Hepatic stellate cell (primary cell): ENCODE measurements at regions not wholly inside any gene's neighbourhood (a gene's known extent, or its start where the extent isn't known, plus 50 kb on each side); places are given as distances from the start of the nearest gene placed in this dataset.
A peak's percentile ranks its signal among the peaks of the same experiment; 100 is the strongest.

Source experiments
- DNase-seq: peaks from one replicate; pipeline ENCODE4 v3.0.0; 2011; ENCODE audit warnings: low spot score

GRCh38 chr1:172887162-172887561 is 163.6 kb downstream of the TNFSF18 start:
- DNase-seq: no peak

GRCh38 chr1:172893146-172893841 is 157.4 kb downstream of the TNFSF18 start:
- DNase-seq: no peak

- no peak for DNase-seq
Measured at GRCh38 chr1:172894349-172895049, 156.2 kb downstream of the TNFSF18 start.

GRCh38 chr1:172895050-172895460 is 155.7 kb downstream of the TNFSF18 start:
- no peak for DNase-seq

GRCh38 chr1:172895761-172896160 is 155.0 kb downstream of the TNFSF18 start:
- no peak for DNase-seq

GRCh38 chr1:172897738-172898137 is 153.0 kb downstream of the TNFSF18 start:
- no peak for DNase-seq

- no peak for DNase-seq
Measured at GRCh38 chr1:172898866-172899265, 151.9 kb downstream of the TNFSF18 start.

- no peak for DNase-seq
Measured at GRCh38 chr1:172900376-172900997, 150.3 kb downstream of the TNFSF18 start.

- DNase-seq: no peak
Measured at GRCh38 chr1:172902200-172902599, 148.5 kb downstream of the TNFSF18 start.

- DNase-seq: no peak
Measured at GRCh38 chr1:172902861-172903381, 147.8 kb downstream of the TNFSF18 start.

- no peak for DNase-seq
Measured at GRCh38 chr1:172903581-172904220, 147.0 kb downstream of the TNFSF18 start.

GRCh38 chr1:172905452-172905851 is 145.3 kb downstream of the TNFSF18 start:
- DNase-seq: no peak

GRCh38 chr1:172906778-172907592 is 143.8 kb downstream of the TNFSF18 start:
- DNase-seq: no peak

GRCh38 chr1:172907834-172908326 is 142.9 kb downstream of the TNFSF18 start:
- DNase-seq: no peak

- peak; percentile 44 for DNase-seq
Measured at GRCh38 chr1:172909606-172910326, 141.0 kb downstream of the TNFSF18 start.

GRCh38 chr1:172912765-172913260 is 137.9 kb downstream of the TNFSF18 start:
- DNase-seq: no peak

GRCh38 chr1:172914501-172915144 is 136.1 kb downstream of the TNFSF18 start:
- DNase-seq: no peak

- no peak for DNase-seq
Measured at GRCh38 chr1:172915271-172915670, 135.5 kb downstream of the TNFSF18 start.

- no peak for DNase-seq
Measured at GRCh38 chr1:172916116-172916515, 134.6 kb downstream of the TNFSF18 start.

GRCh38 chr1:172917972-172918371 is 132.8 kb downstream of the TNFSF18 start:
- peak; percentile 74 for DNase-seq
